Left lung (tissue), 4 donors: ENCODE measurements at regions not wholly inside any gene's neighbourhood (a gene's known extent, or its start where the extent isn't known, plus 50 kb on each side); places are given as distances from the start of the nearest gene placed in this dataset.

ENCODE experiments used
- ATAC-seq: fragments of 200-7000 bp; cut with Tn5 transposase; one replicate; pipeline ENCODE4 v1.9.1; 2020; ENCODE audit warnings: moderate library complexity
- DNase-seq, 4 donors: peaks; one replicate each; pipeline ENCODE4 v3.0.0-alpha.2; 2013 to 2020
- H3K27ac ChIP-seq, 2 donors: fragments of 200-600 bp; sonication (generic) in 1 of 2; one replicate each; pipeline versions ENCODE4 v1.5.0 to v1.8.0; 2020 to 2021
- H3K27me3 ChIP-seq, 2 donors: fragments of 200-600 bp; sonication (generic) in 1 of 2; one replicate each; pipeline versions ENCODE4 v1.5.0 to v1.8.0; 2020 to 2021
- H3K36me3 ChIP-seq, 2 donors: fragments of 200-600 bp; sonication (generic) in 1 of 2; one replicate each; pipeline versions ENCODE4 v1.5.0 to v1.8.0; 2020 to 2021
- H3K4me1 ChIP-seq, 2 donors: fragments of 200-600 bp; one replicate each; pipeline ENCODE4 v1.8.0; 2021
- H3K4me3 ChIP-seq, 2 donors: fragments of 200-600 bp; sonication (generic) in 1 of 2; one replicate each; pipeline versions ENCODE4 v1.5.0 to v1.8.0; 2020 to 2021; ENCODE audit warnings: mild to moderate bottlenecking in 1 of 2
- H3K9me3 ChIP-seq, 2 donors: fragments of 200-600 bp; sonication (generic) in 1 of 2; one replicate each; pipeline versions ENCODE4 v1.5.0 to v1.8.0; 2020 to 2021
- intact Hi-C, 2 donors: fragments of 100-400 bp; cut with DNase I; formaldehyde crosslinking; loops; one replicate each; pipeline versions ENCODE4 v1.11.2 to v1.14.2; 2022
- TF ChIP-seq, protein P1 (sequence below), 2 donors: fragments of 200-600 bp; sonication (generic) in 1 of 2; IDR thresholded peaks; one replicate each; pipeline versions ENCODE4 v1.5.0 to v1.8.0; 2021; ENCODE audit warnings: antibody characterized with exemption in 2 of 2
- donor health status: DM: no; HTN: yes; CAD: no.
- donor health status: DM: no; HTN: no; CAD: no.

DNA sequence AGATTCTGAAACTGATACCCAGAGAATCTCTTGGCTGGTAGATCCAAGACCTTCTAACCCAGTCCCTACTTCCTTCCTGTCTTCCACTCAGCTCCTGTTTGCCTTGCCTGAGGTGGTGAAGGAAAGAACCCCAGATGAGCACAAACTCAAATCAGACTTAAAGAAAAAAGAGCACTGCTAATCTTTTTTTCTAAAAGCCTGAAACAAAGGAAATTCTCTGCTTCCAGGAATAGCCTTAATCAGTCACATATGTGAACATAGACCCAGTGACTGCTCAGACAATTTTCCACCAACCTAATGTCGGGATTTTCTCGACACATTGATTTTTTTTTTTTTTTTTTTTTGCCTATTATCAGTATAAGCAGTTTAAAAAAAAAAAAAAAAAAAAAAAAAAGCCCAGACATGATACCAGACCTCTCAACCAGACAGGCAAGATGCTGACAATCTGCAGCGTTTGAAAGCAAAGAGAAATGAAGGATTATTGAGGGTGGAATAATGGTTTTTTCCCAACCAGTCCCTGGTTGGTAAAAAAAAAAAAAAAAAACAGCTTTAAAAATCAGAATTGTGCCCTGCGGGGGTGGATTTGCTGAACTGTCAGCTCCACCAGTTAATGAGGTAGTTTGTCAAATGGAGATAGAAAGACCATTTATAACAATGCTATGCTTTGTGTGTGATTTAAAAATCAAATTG, 256.8 kb upstream of the RARB start:
- no peak overlapping the region for H3K27ac ChIP-seq

DNA sequence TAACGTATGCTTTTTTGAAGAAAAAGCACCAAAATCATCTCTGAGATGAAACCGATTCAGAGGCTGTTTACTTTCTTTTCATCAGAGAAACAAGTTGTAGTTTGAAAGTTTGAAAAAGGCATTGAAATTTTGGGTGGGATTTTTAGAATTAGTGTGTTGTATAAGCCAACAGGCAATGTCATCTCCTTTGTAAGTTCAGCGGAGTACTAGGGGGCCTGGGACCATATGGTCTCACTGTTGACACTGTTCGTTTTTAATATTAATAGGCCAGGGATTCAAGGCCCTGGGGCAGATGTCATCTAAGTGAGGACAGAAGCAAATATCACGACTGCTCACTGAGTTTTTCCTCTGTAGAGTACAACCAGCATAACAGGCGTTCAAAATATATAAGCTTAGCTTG, 256.2 kb upstream of the RARB start:
- TF ChIP-seq, protein P1, sequence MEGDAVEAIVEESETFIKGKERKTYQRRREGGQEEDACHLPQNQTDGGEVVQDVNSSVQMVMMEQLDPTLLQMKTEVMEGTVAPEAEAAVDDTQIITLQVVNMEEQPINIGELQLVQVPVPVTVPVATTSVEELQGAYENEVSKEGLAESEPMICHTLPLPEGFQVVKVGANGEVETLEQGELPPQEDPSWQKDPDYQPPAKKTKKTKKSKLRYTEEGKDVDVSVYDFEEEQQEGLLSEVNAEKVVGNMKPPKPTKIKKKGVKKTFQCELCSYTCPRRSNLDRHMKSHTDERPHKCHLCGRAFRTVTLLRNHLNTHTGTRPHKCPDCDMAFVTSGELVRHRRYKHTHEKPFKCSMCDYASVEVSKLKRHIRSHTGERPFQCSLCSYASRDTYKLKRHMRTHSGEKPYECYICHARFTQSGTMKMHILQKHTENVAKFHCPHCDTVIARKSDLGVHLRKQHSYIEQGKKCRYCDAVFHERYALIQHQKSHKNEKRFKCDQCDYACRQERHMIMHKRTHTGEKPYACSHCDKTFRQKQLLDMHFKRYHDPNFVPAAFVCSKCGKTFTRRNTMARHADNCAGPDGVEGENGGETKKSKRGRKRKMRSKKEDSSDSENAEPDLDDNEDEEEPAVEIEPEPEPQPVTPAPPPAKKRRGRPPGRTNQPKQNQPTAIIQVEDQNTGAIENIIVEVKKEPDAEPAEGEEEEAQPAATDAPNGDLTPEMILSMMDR (IDR thresholded peaks at IDR 0.05) = no peak
- ATAC-seq (no peak), DNase-seq (no peak)
- H3K4me1 ChIP-seq = no peaks in the 10 kb centered on the region
- H3K36me3 ChIP-seq = no peaks in the 10 kb centered on the region
- H3K4me3 ChIP-seq = no peak overlapping the region
- peaks cover 0 to 20% of the 10 kb centered on the region in 2 donors for H3K9me3 ChIP-seq
- H3K27ac ChIP-seq = no peak overlapping the region
- no peaks in the 10 kb centered on the region for H3K27me3 ChIP-seq
- intact Hi-C loops = no loop called here

More for the DNA sequence above, 256.8 kb upstream of the RARB start:
- intact Hi-C loops = no loop called here
- Histone ChIP-seq H3K27me3 (no peaks in the 10 kb centered on the region), H3K9me3 (peaks cover 0 to 20% of the 10 kb centered on the region in 2 donors), H3K36me3 (no peaks in the 10 kb centered on the region), H3K4me1 (no peaks in the 10 kb centered on the region), H3K4me3 (no peak overlapping the region)
- ATAC-seq (no peak), DNase-seq (no peak)
- TF ChIP-seq, protein P1 (IDR thresholded peaks at IDR 0.05) = no peak

DNA sequence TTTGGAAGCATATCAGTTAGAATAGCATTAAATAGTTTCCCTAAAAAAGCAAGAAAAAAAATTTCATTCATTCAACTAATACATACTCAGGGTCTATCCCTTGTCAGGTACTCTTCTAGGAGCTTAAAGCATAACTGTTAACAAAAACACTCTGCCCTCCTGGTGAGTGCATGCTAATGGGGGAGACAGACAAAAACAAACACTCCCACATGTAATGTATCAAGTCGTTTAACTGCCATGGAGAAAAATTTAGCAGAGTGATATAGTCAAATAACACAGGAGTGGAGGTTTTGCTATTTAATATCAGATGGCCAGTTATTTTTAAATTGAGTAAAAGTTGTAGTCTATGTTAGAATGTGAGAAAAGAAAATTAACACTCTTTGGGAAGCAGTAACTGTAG, 254.5 kb upstream of the RARB start:
- no peak overlapping the region for H3K27ac ChIP-seq
- intact Hi-C loops = no loop called here
- H3K9me3 ChIP-seq = peaks cover 0 to 12% of the 10 kb centered on the region in 2 donors
- no peaks in the 10 kb centered on the region for H3K27me3 ChIP-seq
- no peak overlapping the region for H3K4me3 ChIP-seq
- no peak for ATAC-seq
- DNase-seq = no peak
- TF ChIP-seq, protein P1 (IDR thresholded peaks at IDR 0.05) = no peak
- H3K36me3 ChIP-seq = no peaks in the 10 kb centered on the region
- no peaks in the 10 kb centered on the region for H3K4me1 ChIP-seq

DNA sequence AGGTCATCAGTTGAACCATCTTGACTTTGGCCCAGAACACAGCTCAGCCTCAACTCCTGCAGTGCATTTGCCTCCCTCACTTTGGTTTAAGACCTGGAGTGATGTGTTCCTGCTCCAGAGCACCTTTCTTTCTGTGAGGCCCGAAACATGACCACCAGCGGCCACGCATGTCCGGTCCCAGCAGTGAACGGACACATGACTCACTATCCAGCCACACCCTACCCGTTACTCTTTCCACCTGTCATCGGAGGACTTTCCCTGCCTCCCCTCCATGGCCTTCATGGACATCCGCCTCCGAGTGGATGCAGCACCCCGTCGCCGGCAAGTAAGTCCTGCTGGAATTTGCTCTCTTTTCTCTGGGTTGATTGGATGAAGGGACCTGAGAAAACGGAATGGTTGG, 253.8 kb upstream of the RARB start:
- DNase-seq = no peak
- TF ChIP-seq, protein P1 (IDR thresholded peaks at IDR 0.05) = no peak
- H3K27me3 ChIP-seq = no peaks in the 10 kb centered on the region
- H3K27ac ChIP-seq = no peak overlapping the region
- H3K36me3 ChIP-seq = no peaks in the 10 kb centered on the region
- H3K4me1 ChIP-seq = no peaks in the 10 kb centered on the region
- intact Hi-C loops = no loop called here
- H3K9me3 ChIP-seq = peaks cover 0 to 6% of the 10 kb centered on the region in 2 donors
- no peak overlapping the region for H3K4me3 ChIP-seq
- ATAC-seq = no peak

DNA sequence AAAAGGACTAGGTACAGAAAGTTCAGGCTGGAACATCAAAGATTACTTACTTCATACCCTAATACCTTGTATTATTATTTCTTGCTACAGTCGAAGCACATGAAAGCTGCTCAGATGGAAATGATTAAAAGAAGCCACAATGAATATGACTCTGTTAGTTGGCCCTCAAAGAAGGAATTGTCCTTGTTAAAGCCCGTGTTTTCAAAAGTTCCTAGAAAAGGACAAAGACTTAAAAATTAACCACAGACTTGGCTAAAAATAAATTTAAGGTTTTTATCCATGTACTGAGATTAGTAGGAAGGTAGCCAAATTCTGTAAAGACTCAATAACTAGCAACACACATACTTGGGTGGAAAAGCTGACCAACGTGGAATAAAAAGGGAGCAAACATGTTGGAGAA, 251.0 kb upstream of the RARB start:
- Histone ChIP-seq H3K36me3 (no peaks in the 10 kb centered on the region), H3K4me3 (no peak overlapping the region), H3K27ac (no peak overlapping the region), H3K9me3 (no peaks in the 10 kb centered on the region), H3K27me3 (no peaks in the 10 kb centered on the region), H3K4me1 (no peaks in the 10 kb centered on the region)
- TF ChIP-seq, protein P1 (IDR thresholded peaks at IDR 0.05) = no peak
- DNase-seq = no peak
- ATAC-seq = no peak
- intact Hi-C loops = no loop called here
